ENCODE measurements at regions not wholly inside any gene's neighbourhood (a gene's known extent, or its start where the extent isn't known, plus 50 kb on each side); places are given as distances from the start of the nearest gene placed in this dataset.
"Not testable (repeated sequence)": the region's sequence is repeated elsewhere in the genome, so short reads cannot be mapped to it uniquely, and the experiment has no call there.

GRCh38 chr9:752681-753200 is 88.8 kb upstream of the DMRT1 start (continued):
- TF ChIP-seq PATZ1 (tag by site-specific recombination; IDR thresholded peaks at IDR 0.05) = no peak
- no peak for TF ChIP-seq PRDM4 (tag by site-specific recombination; IDR thresholded peaks at IDR 0.05)
- no peak for TF ChIP-seq HIC1 (tag by site-specific recombination; IDR thresholded peaks at IDR 0.05)
- TF ChIP-seq PRDM2 (tag by site-specific recombination; IDR thresholded peaks at IDR 0.05; ENCODE audit: borderline replicate concordance) = no peak
- TF ChIP-seq ZNF214 (tag by site-specific recombination; IDR thresholded peaks at IDR 0.05; ENCODE audit: borderline replicate concordance) = no peak
- no peak for TF ChIP-seq HOXA7 (CRISPR knock-in tag; IDR thresholded peaks at IDR 0.05; ENCODE audit: borderline replicate concordance)
- no peak for TF ChIP-seq ZNF830 (tag by site-specific recombination; IDR thresholded peaks at IDR 0.05; ENCODE audit: low read depth)
- no peak for TF ChIP-seq ZNF184 (tag by site-specific recombination; IDR thresholded peaks at IDR 0.05)
- TF ChIP-seq ZNF416 (tag by site-specific recombination; IDR thresholded peaks at IDR 0.05) = no peak

- H3K27ac ChIP-seq (ENCODE audit: extremely low read depth, low read depth, low read length); H3K36me3 ChIP-seq (ENCODE audit: control insufficient read depth in 2 of 2, insufficient read depth in 1 of 2, low read length in 2 of 2); H3K4me3 ChIP-seq (ENCODE audit: low read depth, low read length); H3K4me1 ChIP-seq (ENCODE audit: control insufficient read depth, insufficient read depth, low read length); POLR2A ChIA-PET; H3K9me3 ChIP-seq (ENCODE audit: control insufficient read depth, insufficient read depth, low read depth, low read length); CTCF ChIA-PET: not testable (repeated sequence)
Measured at GRCh38 chr9:753734-754133, 87.8 kb upstream of the DMRT1 start.

Data from HEK293 (cell line).